ENCODE measurements at regions not wholly inside any gene's neighbourhood (a gene's known extent, or its start where the extent isn't known, plus 50 kb on each side); places are given as distances from the start of the nearest gene placed in this dataset.

GRCh38 chr2:71903841-71904240 lies 243.8 kb downstream of the CYP26B1 start:
- TF ChIP-seq CTCF (IDR thresholded peaks at IDR 0.05) (no peak), ZFX (IDR thresholded peaks at IDR 0.05; ENCODE audit: borderline replicate concordance) (no peak)
